ENCODE measurements at regions not wholly inside any gene's neighbourhood (a gene's known extent, or its start where the extent isn't known, plus 50 kb on each side); places are given as distances from the start of the nearest gene placed in this dataset.

- DNase-seq = peak; percentile 70
Measured at GRCh38 chr3:124559846-124560574, 170.2 kb upstream of the UMPS start.

- no peak for DNase-seq
Measured at GRCh38 chr3:124560666-124561215, 169.5 kb upstream of the UMPS start.

- DNase-seq = no peak
Measured at GRCh38 chr3:124562769-124563168, 167.5 kb upstream of the UMPS start.

- no peak for DNase-seq
Measured at GRCh38 chr3:124563376-124563775, 166.9 kb upstream of the UMPS start.

GRCh38 chr3:124565013-124565412, 165.2 kb upstream of the UMPS start:
- peak; percentile 69 for DNase-seq

GRCh38 chr3:124565551-124565950, 164.7 kb upstream of the UMPS start:
- no peak for DNase-seq

GRCh38 chr3:124566701-124567100, 163.6 kb upstream of the UMPS start:
- no peak for DNase-seq

GRCh38 chr3:124567179-124567578, 163.1 kb upstream of the UMPS start:
- no peak for DNase-seq

- no peak for DNase-seq
Measured at GRCh38 chr3:124569761-124570160, 160.5 kb upstream of the UMPS start.

GRCh38 chr3:124570232-124570631, 160.0 kb upstream of the UMPS start:
- no peak for DNase-seq

GRCh38 chr3:124572851-124573405, 157.3 kb upstream of the UMPS start:
- DNase-seq = no peak

GRCh38 chr3:124574012-124574411, 156.2 kb upstream of the UMPS start:
- no peak for DNase-seq

GRCh38 chr3:124576565-124577493, 153.4 kb upstream of the UMPS start:
- no peak for DNase-seq

- no peak for DNase-seq
Measured at GRCh38 chr3:124577494-124578167, 152.6 kb upstream of the UMPS start.

- no peak for DNase-seq
Measured at GRCh38 chr3:124579641-124580040, 150.6 kb upstream of the UMPS start.

- DNase-seq = no peak
Measured at GRCh38 chr3:124582196-124582595, 148.1 kb upstream of the UMPS start.

- DNase-seq = no peak
Measured at GRCh38 chr3:124582621-124583395, 147.4 kb upstream of the UMPS start.

GRCh38 chr3:124584245-124584551, 146.1 kb upstream of the UMPS start:
- no peak for DNase-seq

- DNase-seq = no peak
Measured at GRCh38 chr3:124584552-124585391, 145.5 kb upstream of the UMPS start.

- DNase-seq = no peak
Measured at GRCh38 chr3:124586126-124587052, 143.9 kb upstream of the UMPS start.

All from NCI-H1092 (cell line).